Naive thymus-derived CD8-positive, alpha-beta T cell (primary cell): ENCODE measurements at regions not wholly inside any gene's neighbourhood (a gene's known extent, or its start where the extent isn't known, plus 50 kb on each side); places are given as distances from the start of the nearest gene placed in this dataset.
"Not testable (repeated sequence)": the region's sequence is repeated elsewhere in the genome, so short reads cannot be mapped to it uniquely, and the experiment has no call there.

Experiments used
- ATAC-seq, 2 donors: fragments of 150-1000 bp; cut with Tn5 transposase in 1 of 2; sonication (Bioruptor Pico), chemical (Tn5 transposase) in 1 of 2; 1 replicate in 1 of 2; 2 replicates in 1 of 2; pipeline ENCODE4 v1.10.0; 2021; ENCODE audit warnings: mild to moderate bottlenecking in 2 of 2, moderate library complexity in 2 of 2
- POLR2A ChIA-PET: fragments of 350-600 bp; sonication (Branson Sonifier 250); formaldehyde crosslinking; loops from one replicate; lab custom pipeline; 2021; ENCODE audit warnings: antibody characterized with exemption; lab: Charles Lee
- DNase-seq, 10 donors: peaks; one replicate each; pipeline versions ENCODE4 v3.0.0 to v3.0.0-alpha.2; 2020 to 2022
- H3K27ac Mint-ChIP-seq, 10 donors: one replicate each; pipeline ENCODE4 v1.8.0; 2020 to 2022; ENCODE audit warnings: mild to moderate bottlenecking in 10 of 10, mixed read lengths in 10 of 10, moderate library complexity in 4 of 10, inconsistent platforms in 1 of 10
- H3K27me3 Mint-ChIP-seq, 5 donors: one replicate each; pipeline ENCODE4 v1.8.0; 2021 to 2022; ENCODE audit warnings: mixed read lengths in 5 of 5
- H3K36me3 Mint-ChIP-seq, 3 donors: one replicate each; pipeline ENCODE4 v1.8.0; 2020 to 2022; ENCODE audit warnings: mixed read lengths in 3 of 3, mild to moderate bottlenecking in 2 of 3, inconsistent platforms in 1 of 3
- H3K4me1 Mint-ChIP-seq, 4 donors: one replicate each; pipeline ENCODE4 v1.8.0; 2021 to 2022; ENCODE audit warnings: mixed read lengths in 4 of 4
- H3K4me3 Mint-ChIP-seq, 10 donors: one replicate each; pipeline ENCODE4 v1.8.0; 2020 to 2022; ENCODE audit warnings: mild to moderate bottlenecking in 10 of 10, mixed read lengths in 10 of 10, moderate library complexity in 6 of 10, inconsistent platforms in 1 of 10
- H3K9me3 Mint-ChIP-seq, 9 donors: one replicate each; pipeline ENCODE4 v1.8.0; 2020 to 2022; ENCODE audit warnings: mixed read lengths in 9 of 9, mild to moderate bottlenecking in 3 of 9, inconsistent platforms in 1 of 9, moderate library complexity in 1 of 9

- no peak for DNase-seq
- Mint-ChIP-seq H3K4me3 (peak overlapping the region in 4 of 10 donors; percentile 30 to 88 (median 78)), H3K4me1 (peaks cover 14 to 34% (median 25%) of the 10 kb centered on the region in 4 donors), H3K27ac (peak overlapping the region in 4 of 10 donors; percentile 63 to 92 (median 74)), H3K36me3 (no peaks in the 10 kb centered on the region), H3K27me3 (peaks cover 0 to 2% (median 0%) of the 10 kb centered on the region in 5 donors), H3K9me3 (no peaks in the 10 kb centered on the region)
- ATAC-seq: no peak
- POLR2A ChIA-PET: no interaction called here
Measured at GRCh38 chr10:43846968-43847367, 198.3 kb upstream of the ZNF32 start.

DNA sequence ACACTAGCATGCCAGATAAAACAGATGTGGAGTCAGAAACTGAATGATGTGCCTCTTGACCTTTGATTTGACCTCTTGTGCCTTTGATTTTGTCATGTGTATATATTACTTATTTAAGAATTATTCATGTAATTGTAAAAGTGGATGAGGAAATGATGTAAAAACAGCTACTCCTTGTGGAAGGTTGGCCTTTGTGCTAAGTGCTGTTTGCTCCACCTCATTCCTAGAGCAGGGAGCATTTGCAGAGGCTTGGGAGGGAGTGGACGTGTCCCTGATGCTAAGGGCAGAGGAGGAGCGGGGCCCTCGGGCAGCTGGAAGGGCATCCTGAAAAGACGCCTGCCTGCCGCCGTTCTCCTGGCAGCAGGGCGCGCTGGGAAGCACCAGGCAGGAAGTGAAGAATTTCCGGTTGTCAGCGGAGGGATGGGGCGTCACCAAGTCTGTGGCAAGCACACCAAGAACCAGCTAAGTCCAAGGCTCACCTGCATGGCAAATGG is 197.6 kb upstream of the ZNF32 start:
- ATAC-seq: peak; percentile 62 to 69
- H3K9me3 Mint-ChIP-seq: no peaks in the 10 kb centered on the region
- no peaks in the 10 kb centered on the region for H3K36me3 Mint-ChIP-seq
- H3K4me1 Mint-ChIP-seq: peaks cover 14 to 34% (median 25%) of the 10 kb centered on the region in 4 donors
- peaks cover 0 to 2% (median 0%) of the 10 kb centered on the region in 5 donors for H3K27me3 Mint-ChIP-seq
- peak overlapping the region; percentile 56 to 88 (median 76) for H3K4me3 Mint-ChIP-seq
- POLR2A ChIA-PET: interaction anchor here (0.6 kb wide), 1 partner anchor 410 kb away, joined by 7 read pairs; no protein-coding TSS in a partner anchor
- DNase-seq: peak in 5 of 10 donors; percentile 4 to 26 (median 23)
- H3K27ac Mint-ChIP-seq: peak overlapping the region; percentile 16 to 92 (median 76)

- DNase-seq (no peak), ATAC-seq (no peak)
- POLR2A ChIA-PET: no interaction called here
- no peaks in the 10 kb centered on the region for H3K36me3 Mint-ChIP-seq
- no peaks in the 10 kb centered on the region for H3K9me3 Mint-ChIP-seq
- peaks cover 14 to 34% (median 25%) of the 10 kb centered on the region in 4 donors for H3K4me1 Mint-ChIP-seq
- H3K27ac Mint-ChIP-seq: peak overlapping the region in 9 of 10 donors; percentile 3 to 88 (median 46)
- H3K27me3 Mint-ChIP-seq: peaks cover 0 to 2% (median 0%) of the 10 kb centered on the region in 5 donors
- H3K4me3 Mint-ChIP-seq: peak overlapping the region in 6 of 10 donors; percentile 0 to 78 (median 42)
Measured at GRCh38 chr10:43845121-43845520, 196.4 kb upstream of the ZNF32 start.

DNA sequence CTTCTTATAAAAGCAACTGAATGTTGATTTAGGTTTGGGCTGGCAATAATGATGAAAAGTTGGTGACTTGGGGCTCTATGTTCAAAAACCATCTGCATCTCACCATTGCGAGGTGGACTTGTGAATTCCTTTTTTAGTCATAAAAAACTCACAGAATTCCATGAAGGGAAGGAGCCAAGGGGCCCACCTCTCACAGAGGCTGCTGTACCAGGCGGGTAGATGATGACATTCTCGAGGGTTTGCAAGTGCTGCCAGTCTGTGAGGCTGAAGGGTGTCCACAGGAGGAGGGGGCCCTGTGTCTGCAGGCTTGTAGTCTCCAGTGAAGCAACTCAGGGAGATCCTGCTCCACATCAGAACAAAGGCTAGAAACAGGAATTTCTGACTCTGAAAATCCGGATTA is 195.5 kb upstream of the ZNF32 start:
- peak overlapping the region in 6 of 10 donors; percentile 9 to 80 (median 34) for H3K27ac Mint-ChIP-seq
- no peak overlapping the region for H3K4me3 Mint-ChIP-seq
- no peak for ATAC-seq
- no peak for DNase-seq
- POLR2A ChIA-PET: no interaction called here
- no peaks in the 10 kb centered on the region for H3K9me3 Mint-ChIP-seq
- H3K36me3 Mint-ChIP-seq: no peaks in the 10 kb centered on the region
- H3K27me3 Mint-ChIP-seq: peaks cover 0 to 2% (median 0%) of the 10 kb centered on the region in 5 donors
- H3K4me1 Mint-ChIP-seq: peaks cover 14 to 34% (median 25%) of the 10 kb centered on the region in 4 donors

DNA sequence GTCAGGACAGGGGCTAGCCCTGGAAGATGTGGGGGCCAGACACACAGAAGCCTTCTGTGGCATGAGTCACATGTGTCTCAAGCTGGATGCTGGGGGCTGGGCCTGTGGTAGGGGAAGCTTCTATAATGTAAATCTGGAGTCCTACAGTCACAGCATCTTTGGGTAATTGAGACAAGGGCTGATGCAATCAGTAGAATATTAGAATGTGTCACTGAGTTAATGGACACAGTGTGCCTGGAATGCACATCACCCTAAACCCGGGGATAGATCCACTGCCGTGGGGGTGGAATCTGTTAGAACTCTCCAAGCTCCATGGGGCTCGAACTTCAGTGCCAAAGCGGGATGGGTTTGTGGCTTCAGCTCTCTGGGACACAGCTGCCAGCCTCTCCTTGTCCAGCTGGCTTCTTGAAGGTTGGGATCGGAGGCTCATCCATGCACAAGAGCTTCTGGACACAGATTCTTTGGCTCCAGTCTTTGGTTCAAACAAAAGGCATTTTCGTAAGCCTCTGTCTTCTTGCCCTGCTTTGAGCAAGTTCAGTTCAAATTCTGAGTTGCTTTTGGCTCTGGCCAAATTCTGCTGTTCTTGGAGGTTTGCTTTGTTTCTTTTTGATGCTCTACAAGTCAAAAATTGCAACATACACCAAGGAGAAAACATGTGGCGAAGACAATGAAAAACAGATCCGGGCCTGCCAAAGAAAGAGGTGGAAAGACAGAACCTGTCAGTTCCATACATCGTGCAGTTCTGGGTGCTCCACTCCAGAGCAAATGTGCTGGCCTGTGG is 194.8 kb upstream of the ZNF32 start:
- ATAC-seq: no peak
- POLR2A ChIA-PET: no interaction called here
- H3K27me3 Mint-ChIP-seq: peaks cover 0 to 2% (median 0%) of the 10 kb centered on the region in 5 donors
- peak overlapping the region in 3 of 10 donors; percentile 76 to 84 (median 82) for H3K27ac Mint-ChIP-seq
- no peaks in the 10 kb centered on the region for H3K9me3 Mint-ChIP-seq
- DNase-seq: no peak
- no peak overlapping the region for H3K4me3 Mint-ChIP-seq
- peaks cover 14 to 34% (median 25%) of the 10 kb centered on the region in 4 donors for H3K4me1 Mint-ChIP-seq
- H3K36me3 Mint-ChIP-seq: no peaks in the 10 kb centered on the region

DNA sequence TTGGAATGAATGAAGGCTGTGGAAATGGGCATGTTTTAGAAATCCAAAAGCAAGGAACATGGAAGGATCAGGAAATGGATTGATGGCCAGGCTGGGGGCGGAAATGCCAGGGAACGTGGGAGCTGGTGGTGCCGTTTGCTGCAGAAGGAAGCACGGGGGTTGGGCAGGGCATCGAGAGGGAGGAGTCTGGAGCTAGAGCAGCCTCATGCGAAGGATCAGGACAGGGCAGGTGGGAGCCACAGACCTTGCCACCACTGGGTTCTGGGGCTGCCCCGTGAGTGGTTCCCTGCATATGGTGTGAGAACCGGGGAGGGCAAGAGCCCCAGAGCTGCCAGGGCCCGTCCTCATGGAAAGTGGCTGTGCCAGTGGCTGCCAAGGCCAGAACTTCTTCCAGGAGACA is 193.8 kb upstream of the ZNF32 start:
- H3K4me1 Mint-ChIP-seq: peaks cover 12 to 26% (median 22%) of the 10 kb centered on the region in 4 donors
- peak overlapping the region in 1 of 10 donors; percentile 42 for H3K4me3 Mint-ChIP-seq
- H3K36me3 Mint-ChIP-seq: no peaks in the 10 kb centered on the region
- peaks cover 0 to 2% (median 0%) of the 10 kb centered on the region in 5 donors for H3K27me3 Mint-ChIP-seq
- POLR2A ChIA-PET: no interaction called here
- H3K9me3 Mint-ChIP-seq: no peaks in the 10 kb centered on the region
- ATAC-seq: no peak
- no peak for DNase-seq
- H3K27ac Mint-ChIP-seq: peak overlapping the region in 4 of 10 donors; percentile 45 to 84 (median 51)

DNA sequence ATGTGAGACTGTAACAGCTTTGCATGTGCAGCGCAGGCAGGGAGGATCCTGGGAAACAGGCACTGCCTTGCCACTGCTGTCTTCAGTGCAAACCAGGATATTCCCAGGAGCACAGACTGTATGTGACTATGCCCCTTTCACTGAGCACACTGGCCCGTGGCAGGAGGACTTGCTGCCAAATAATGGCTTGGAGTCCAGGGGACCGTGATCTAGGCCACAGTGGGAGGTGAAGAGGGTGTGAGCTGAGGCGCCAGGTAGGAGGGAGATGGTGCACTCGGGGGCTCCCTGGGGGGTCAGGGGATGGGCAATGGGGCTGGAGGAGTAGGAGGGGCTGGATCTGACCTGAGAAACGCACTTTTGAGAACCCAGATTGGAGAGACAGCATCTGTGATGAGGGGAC is 193.4 kb upstream of the ZNF32 start:
- DNase-seq (no peak), ATAC-seq (no peak)
- Mint-ChIP-seq H3K4me3 (no peak overlapping the region), H3K27ac (peak overlapping the region in 3 of 10 donors; percentile 51 to 84 (median 74)), H3K27me3 (peaks cover 0 to 2% (median 0%) of the 10 kb centered on the region in 5 donors), H3K4me1 (peaks cover 12 to 22% (median 18%) of the 10 kb centered on the region in 4 donors), H3K9me3 (no peaks in the 10 kb centered on the region), H3K36me3 (no peaks in the 10 kb centered on the region)
- POLR2A ChIA-PET: no interaction called here

DNA sequence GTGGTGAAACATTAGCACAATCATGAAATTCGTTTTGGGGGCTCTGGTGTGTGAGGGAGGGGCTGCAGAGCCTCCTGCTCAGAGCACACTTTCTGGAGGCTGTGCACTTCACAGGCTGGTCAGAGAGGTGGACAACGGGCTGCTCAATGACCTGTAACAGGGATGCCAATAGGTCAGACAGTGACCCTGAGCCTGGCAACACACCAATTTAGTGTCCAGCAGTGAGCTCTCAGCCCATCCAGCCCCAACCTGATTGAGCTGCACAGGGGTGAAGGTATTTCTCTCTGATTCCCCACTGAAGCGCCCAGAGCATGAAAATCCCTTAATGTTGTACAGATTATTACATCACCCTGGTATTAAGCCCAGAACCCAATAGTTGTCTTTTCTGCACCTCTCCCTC is 191.3 kb upstream of the ZNF32 start:
- no peak overlapping the region for H3K4me3 Mint-ChIP-seq
- peaks cover 0 to 7% (median 0%) of the 10 kb centered on the region in 9 donors for H3K9me3 Mint-ChIP-seq
- DNase-seq: no peak
- H3K4me1 Mint-ChIP-seq: peaks cover 2 to 4% (median 4%) of the 10 kb centered on the region in 4 donors
- peaks cover 0 to 5% (median 4%) of the 10 kb centered on the region in 3 donors for H3K36me3 Mint-ChIP-seq
- H3K27ac Mint-ChIP-seq: no peak overlapping the region
- peaks cover 0 to 3% (median 0%) of the 10 kb centered on the region in 5 donors for H3K27me3 Mint-ChIP-seq
- no peak for ATAC-seq
- POLR2A ChIA-PET: no interaction called here

- H3K27ac Mint-ChIP-seq, H3K4me3 Mint-ChIP-seq, ATAC-seq, DNase-seq, H3K4me1 Mint-ChIP-seq, POLR2A ChIA-PET, H3K27me3 Mint-ChIP-seq: not testable (repeated sequence)
- Mint-ChIP-seq H3K9me3 (peaks cover 0 to 27% (median 9%) of the 10 kb centered on the region in 9 donors), H3K36me3 (peaks cover 0 to 15% (median 9%) of the 10 kb centered on the region in 3 donors)
Measured at GRCh38 chr10:43834751-43835150, 186.1 kb upstream of the ZNF32 start.

- Mint-ChIP-seq H3K36me3 (peaks cover 0 to 16% (median 5%) of the 10 kb centered on the region in 3 donors), H3K27me3 (peaks cover 0 to 2% (median 0%) of the 10 kb centered on the region in 5 donors), H3K4me3 (no peak overlapping the region), H3K4me1 (peaks cover 0 to 2% (median under 1%) of the 10 kb centered on the region in 4 donors), H3K9me3 (peaks cover 0 to 21% (median 7%) of the 10 kb centered on the region in 9 donors), H3K27ac (no peak overlapping the region)
- POLR2A ChIA-PET: no interaction called here
- no peak for ATAC-seq
- DNase-seq: no peak
Measured at GRCh38 chr10:43827853-43828252, 179.2 kb upstream of the ZNF32 start.

DNA sequence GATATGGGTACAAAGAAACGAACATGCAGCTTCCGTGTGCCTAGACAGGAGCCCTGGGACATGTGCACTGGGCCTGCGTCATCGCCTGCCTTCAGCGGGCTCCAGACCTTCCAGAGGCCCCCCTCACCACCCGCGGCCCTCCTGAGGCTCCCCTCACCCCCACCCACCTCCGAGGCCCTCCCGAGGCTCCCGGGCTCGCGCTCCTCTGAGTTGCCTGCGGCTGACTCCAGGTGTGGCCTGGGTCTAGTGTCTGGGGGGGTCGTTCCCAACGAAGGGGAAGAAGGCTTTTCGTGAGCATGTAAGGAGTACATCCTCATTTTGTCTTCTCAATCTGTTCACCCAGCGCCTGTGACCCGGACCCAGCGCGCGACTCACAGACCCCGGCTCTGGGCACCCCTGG is 177.3 kb upstream of the ZNF32 start:
- Mint-ChIP-seq H3K27ac (no peak overlapping the region), H3K27me3 (peaks cover 0 to 2% (median 0%) of the 10 kb centered on the region in 5 donors), H3K4me3 (no peak overlapping the region), H3K4me1 (peaks cover 3 to 13% (median 7%) of the 10 kb centered on the region in 4 donors), H3K9me3 (peaks cover 0 to 15% (median 4%) of the 10 kb centered on the region in 9 donors), H3K36me3 (peaks cover 0 to 16% (median 3%) of the 10 kb centered on the region in 3 donors)
- ATAC-seq: no peak
- no peak for DNase-seq
- POLR2A ChIA-PET: no interaction called here

- DNase-seq (no peak), ATAC-seq (no peak)
- Mint-ChIP-seq H3K4me1 (peaks cover 3 to 13% (median 7%) of the 10 kb centered on the region in 4 donors), H3K4me3 (no peak overlapping the region), H3K9me3 (peaks cover 0 to 11% (median under 1%) of the 10 kb centered on the region in 9 donors), H3K27me3 (no peaks in the 10 kb centered on the region), H3K36me3 (peaks cover 0 to 16% (median 3%) of the 10 kb centered on the region in 3 donors), H3K27ac (no peak overlapping the region)
- POLR2A ChIA-PET: no interaction called here
Measured at GRCh38 chr10:43825421-43825820, 176.7 kb upstream of the ZNF32 start.

GRCh38 chr10:43824934-43825333 is 176.3 kb upstream of the ZNF32 start:
- no peaks in the 10 kb centered on the region for H3K27me3 Mint-ChIP-seq
- ATAC-seq: no peak
- no peak for DNase-seq
- H3K4me1 Mint-ChIP-seq: peaks cover 3 to 13% (median 7%) of the 10 kb centered on the region in 4 donors
- H3K36me3 Mint-ChIP-seq: peaks cover 0 to 16% (median 3%) of the 10 kb centered on the region in 3 donors
- H3K27ac Mint-ChIP-seq: no peak overlapping the region
- no peak overlapping the region for H3K4me3 Mint-ChIP-seq
- POLR2A ChIA-PET: no interaction called here
- H3K9me3 Mint-ChIP-seq: peaks cover 0 to 10% (median 0%) of the 10 kb centered on the region in 9 donors
